ENCODE measurements at regions not wholly inside any gene's neighbourhood (a gene's known extent, or its start where the extent isn't known, plus 50 kb on each side); places are given as distances from the start of the nearest gene placed in this dataset.

DNA sequence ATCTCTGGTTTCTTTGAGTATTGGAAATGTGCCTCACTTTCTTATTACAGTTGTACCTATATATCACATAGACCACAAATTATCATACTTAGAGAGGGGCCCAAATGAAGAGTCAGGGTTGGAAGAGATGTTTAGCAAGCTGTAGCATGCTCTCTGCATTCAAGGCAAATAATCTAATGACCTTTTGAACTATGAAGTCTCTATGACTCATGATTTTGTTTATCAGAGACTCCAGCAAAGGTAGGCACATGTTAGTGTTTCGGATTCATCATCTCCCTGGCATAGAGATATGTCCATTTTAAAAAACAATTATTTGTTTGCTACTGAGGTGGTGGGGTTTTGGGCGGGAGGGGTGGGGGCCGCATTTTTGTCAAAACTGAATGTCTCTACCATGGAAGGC lies 2000.1 kb downstream of the EFNA5 start:
- TF ChIP-seq RAD21 (IDR thresholded peaks at IDR 0.05; ENCODE audit: low read depth) (no peak), EGR1 (IDR thresholded peaks at IDR 0.05) (no peak), EP300 (IDR thresholded peaks at IDR 0.05; ENCODE audit: borderline replicate concordance) (no peak), TEAD4 (IDR thresholded peaks at IDR 0.05) (no peak), FOXM1 (IDR thresholded peaks at IDR 0.05; ENCODE audit: borderline replicate concordance, low read depth) (no peak), CEBPB (IDR thresholded peaks at IDR 0.05) (no peak)
- TF ChIP-seq, protein P1, sequence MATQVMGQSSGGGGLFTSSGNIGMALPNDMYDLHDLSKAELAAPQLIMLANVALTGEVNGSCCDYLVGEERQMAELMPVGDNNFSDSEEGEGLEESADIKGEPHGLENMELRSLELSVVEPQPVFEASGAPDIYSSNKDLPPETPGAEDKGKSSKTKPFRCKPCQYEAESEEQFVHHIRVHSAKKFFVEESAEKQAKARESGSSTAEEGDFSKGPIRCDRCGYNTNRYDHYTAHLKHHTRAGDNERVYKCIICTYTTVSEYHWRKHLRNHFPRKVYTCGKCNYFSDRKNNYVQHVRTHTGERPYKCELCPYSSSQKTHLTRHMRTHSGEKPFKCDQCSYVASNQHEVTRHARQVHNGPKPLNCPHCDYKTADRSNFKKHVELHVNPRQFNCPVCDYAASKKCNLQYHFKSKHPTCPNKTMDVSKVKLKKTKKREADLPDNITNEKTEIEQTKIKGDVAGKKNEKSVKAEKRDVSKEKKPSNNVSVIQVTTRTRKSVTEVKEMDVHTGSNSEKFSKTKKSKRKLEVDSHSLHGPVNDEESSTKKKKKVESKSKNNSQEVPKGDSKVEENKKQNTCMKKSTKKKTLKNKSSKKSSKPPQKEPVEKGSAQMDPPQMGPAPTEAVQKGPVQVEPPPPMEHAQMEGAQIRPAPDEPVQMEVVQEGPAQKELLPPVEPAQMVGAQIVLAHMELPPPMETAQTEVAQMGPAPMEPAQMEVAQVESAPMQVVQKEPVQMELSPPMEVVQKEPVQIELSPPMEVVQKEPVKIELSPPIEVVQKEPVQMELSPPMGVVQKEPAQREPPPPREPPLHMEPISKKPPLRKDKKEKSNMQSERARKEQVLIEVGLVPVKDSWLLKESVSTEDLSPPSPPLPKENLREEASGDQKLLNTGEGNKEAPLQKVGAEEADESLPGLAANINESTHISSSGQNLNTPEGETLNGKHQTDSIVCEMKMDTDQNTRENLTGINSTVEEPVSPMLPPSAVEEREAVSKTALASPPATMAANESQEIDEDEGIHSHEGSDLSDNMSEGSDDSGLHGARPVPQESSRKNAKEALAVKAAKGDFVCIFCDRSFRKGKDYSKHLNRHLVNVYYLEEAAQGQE (IDR thresholded peaks at IDR 0.05; ENCODE audit: low read depth) = no peak
